Parathyroid adenoma (tissue), 2 donors: ENCODE measurements at regions not wholly inside any gene's neighbourhood (a gene's known extent, or its start where the extent isn't known, plus 50 kb on each side); places are given as distances from the start of the nearest gene placed in this dataset.

ENCODE experiments used
- H2AFZ ChIP-seq: fragments of 300-600 bp; sonication (generic); one replicate; pipeline ENCODE4 v1.7.0; 2017; ENCODE audit warnings: antibody characterized with exemption, mild to moderate bottlenecking
- H3K27ac ChIP-seq: fragments of 300-600 bp; sonication (generic); one replicate; pipeline ENCODE4 v1.7.0; 2017
- H3K27me3 ChIP-seq: fragments of 300-600 bp; sonication (generic); one replicate; pipeline ENCODE4 v1.7.0; 2017; ENCODE audit warnings: low read length; ENCODE audit not compliant: control insufficient read depth, insufficient read depth
- H3K36me3 ChIP-seq: fragments of 300-600 bp; sonication (generic); one replicate; pipeline ENCODE4 v1.7.0; 2017; ENCODE audit warnings: low read length; ENCODE audit not compliant: control insufficient read depth, insufficient read depth
- H3K4me1 ChIP-seq: fragments of 300-600 bp; sonication (generic); one replicate; pipeline ENCODE4 v1.7.0; 2017; ENCODE audit warnings: control low read depth
- H3K4me2 ChIP-seq: fragments of 300-600 bp; sonication (generic); one replicate; pipeline ENCODE4 v1.7.0; 2017; ENCODE audit warnings: low read length
- H3K4me3 ChIP-seq: fragments of 300-600 bp; sonication (generic); one replicate; pipeline ENCODE4 v1.7.0; 2017; ENCODE audit warnings: low read depth, low read length
- H3K79me2 ChIP-seq: fragments of 300-600 bp; sonication (generic); one replicate; pipeline ENCODE4 v1.7.0; 2017; ENCODE audit warnings: control low read depth
- H3K9ac ChIP-seq: fragments of 300-600 bp; sonication (generic); one replicate; pipeline ENCODE4 v1.7.0; 2017; ENCODE audit warnings: mild to moderate bottlenecking
- H3K9me3 ChIP-seq: fragments of 300-600 bp; sonication (generic); one replicate; pipeline ENCODE4 v1.7.0; 2017; ENCODE audit warnings: low read length; ENCODE audit not compliant: control insufficient read depth
- CTCF ChIP-seq: fragments of 300-600 bp; sonication (generic); IDR thresholded peaks from one replicate; pipeline ENCODE4 v1.7.0; 2017; ENCODE audit warnings: antibody characterized with exemption, mild to moderate bottlenecking
- donor health status: primary hyperparathyroidism.

DNA sequence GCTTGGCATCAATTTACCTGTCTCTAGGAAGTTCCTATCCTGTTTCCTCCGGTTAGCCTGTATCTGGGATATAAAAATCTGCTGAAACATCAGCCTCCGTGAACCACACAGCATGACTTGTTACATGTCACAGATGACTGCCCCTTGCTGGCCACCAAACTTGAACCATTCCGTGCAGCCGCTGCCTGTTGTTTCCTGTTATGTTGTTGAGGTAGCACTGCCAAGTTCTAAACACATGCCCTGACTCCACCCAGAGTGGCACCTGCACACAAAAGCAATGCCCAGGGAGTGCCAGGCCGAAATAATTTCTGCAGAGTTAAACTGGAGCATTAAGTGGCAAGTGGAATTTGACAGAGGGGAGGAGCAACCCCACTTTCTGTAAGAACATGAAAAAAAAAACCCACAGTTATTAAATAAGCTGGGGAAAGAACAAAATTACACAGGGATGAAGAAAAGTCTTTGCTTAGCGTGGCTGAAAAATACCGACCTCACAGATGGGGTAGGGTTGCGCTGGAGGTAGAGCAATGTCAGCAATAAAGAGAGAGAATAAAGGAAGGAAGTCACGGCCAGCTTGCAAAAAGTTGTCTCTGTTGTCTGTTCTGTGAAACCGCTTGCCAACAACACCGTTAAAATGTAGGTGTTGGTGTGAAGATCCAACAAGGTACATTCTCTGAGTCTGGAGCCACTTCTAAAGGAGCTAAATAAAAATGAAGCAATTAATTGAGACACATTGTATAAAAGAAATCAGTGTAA, 174.6 kb upstream of the CDH13 start:
- Histone ChIP-seq H2AFZ (no peak overlapping the region), H3K9ac (no peak overlapping the region), H3K4me3 (no peak overlapping the region), H3K27me3 (no peaks in the 10 kb centered on the region), H3K79me2 (no peaks in the 10 kb centered on the region), H3K9me3 (no peaks in the 10 kb centered on the region), H3K27ac (no peak overlapping the region), H3K36me3 (no peaks in the 10 kb centered on the region), H3K4me1 (no peaks in the 10 kb centered on the region), H3K4me2 (no peak overlapping the region)
- no peak for TF ChIP-seq CTCF

GRCh38 chr16:82451449-82451848, 175.3 kb upstream of the CDH13 start:
- Histone ChIP-seq H3K9ac (no peak overlapping the region), H3K4me1 (no peaks in the 10 kb centered on the region), H3K4me3 (no peak overlapping the region), H3K79me2 (no peaks in the 10 kb centered on the region), H3K27me3 (no peaks in the 10 kb centered on the region), H3K4me2 (no peak overlapping the region), H2AFZ (no peak overlapping the region), H3K9me3 (no peaks in the 10 kb centered on the region), H3K36me3 (no peaks in the 10 kb centered on the region), H3K27ac (no peak overlapping the region)
- no peak for TF ChIP-seq CTCF

DNA sequence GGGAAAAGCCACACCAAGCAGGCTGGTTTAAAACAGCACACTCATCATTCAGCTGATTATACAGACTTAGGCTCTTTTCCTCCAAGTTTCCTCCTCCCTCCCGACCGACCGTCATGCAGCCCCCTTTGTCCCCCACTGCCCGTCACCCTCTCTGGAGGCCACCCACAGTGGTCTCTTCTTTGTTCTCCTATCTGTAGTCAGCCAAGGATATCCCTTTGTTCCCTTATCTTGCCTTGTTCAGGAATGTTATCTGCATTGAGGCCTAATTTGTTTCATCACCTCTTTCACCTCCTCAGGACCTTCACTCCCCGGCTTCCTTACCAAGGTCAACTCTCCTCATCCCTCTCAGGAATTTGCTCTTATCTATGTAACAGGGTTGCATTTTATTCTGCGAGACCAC, 186.4 kb upstream of the CDH13 start:
- no peaks in the 10 kb centered on the region for H3K79me2 ChIP-seq
- H3K4me1 ChIP-seq, result no peaks in the 10 kb centered on the region
- no peak overlapping the region for H2AFZ ChIP-seq
- H3K9me3 ChIP-seq, result no peaks in the 10 kb centered on the region
- no peak overlapping the region for H3K4me3 ChIP-seq
- no peaks in the 10 kb centered on the region for H3K36me3 ChIP-seq
- no peak overlapping the region for H3K9ac ChIP-seq
- H3K4me2 ChIP-seq, result no peak overlapping the region
- no peak overlapping the region for H3K27ac ChIP-seq
- no peak for TF ChIP-seq CTCF
- H3K27me3 ChIP-seq, result peaks cover 5% of the 10 kb centered on the region

DNA sequence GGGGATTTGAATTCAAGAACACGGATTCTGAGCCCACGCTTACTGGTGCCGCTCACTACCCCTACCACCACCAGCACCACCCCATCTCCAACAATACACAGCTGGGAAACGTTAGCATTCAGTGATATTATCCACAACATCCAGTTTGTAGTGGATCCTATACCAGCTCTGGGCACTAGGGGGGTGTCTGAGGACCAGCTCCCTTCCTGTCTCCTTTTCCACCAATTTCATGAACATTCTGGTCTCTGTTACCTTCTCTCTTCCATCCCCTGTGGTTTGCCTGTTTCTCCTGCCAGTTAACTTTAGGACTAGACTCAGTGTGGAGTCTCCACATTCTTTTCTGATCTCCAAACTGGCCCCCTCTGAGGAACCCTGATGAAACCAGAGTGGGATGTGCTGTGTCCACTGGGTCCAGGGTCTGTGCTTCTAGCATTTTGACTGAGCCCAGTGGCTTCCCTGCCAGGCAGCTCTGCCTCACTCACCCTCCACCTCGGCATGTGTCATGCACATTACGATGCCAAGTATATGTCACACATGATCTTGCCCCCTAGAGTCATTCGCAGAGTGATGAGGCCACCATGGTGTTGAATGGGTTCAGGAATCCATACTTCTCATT, 187.0 kb upstream of the CDH13 start:
- no peak overlapping the region for H3K27ac ChIP-seq
- peaks cover 5% of the 10 kb centered on the region for H3K27me3 ChIP-seq
- no peak overlapping the region for H2AFZ ChIP-seq
- no peaks in the 10 kb centered on the region for H3K9me3 ChIP-seq
- H3K36me3 ChIP-seq, result no peaks in the 10 kb centered on the region
- TF ChIP-seq CTCF, result no peak
- H3K79me2 ChIP-seq, result no peaks in the 10 kb centered on the region
- H3K9ac ChIP-seq, result no peak overlapping the region
- H3K4me2 ChIP-seq, result no peak overlapping the region
- no peak overlapping the region for H3K4me3 ChIP-seq
- no peaks in the 10 kb centered on the region for H3K4me1 ChIP-seq

DNA sequence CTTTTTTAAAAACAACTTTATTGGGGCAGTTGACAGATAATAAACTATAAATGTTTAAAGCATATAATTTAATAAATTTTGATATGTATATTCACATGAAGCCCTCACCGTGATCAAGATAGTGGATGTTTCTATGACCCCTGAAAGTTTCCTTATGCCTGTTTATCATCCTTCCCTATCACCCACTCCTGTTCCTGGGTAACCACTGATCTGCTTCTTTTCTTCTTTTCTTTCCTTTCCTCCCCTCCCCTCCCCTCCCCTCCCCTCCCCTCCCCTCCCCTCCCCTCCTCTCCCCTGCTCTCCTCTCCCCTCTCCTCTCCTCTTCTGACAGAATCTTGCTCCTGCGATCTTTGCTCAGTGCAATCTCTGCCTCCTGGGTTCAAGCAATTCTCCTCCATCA, 193.7 kb upstream of the CDH13 start:
- H3K4me1 ChIP-seq, result no peaks in the 10 kb centered on the region
- H3K9me3 ChIP-seq, result no peaks in the 10 kb centered on the region
- no peaks in the 10 kb centered on the region for H3K36me3 ChIP-seq
- H3K9ac ChIP-seq, result no peak overlapping the region
- no peak overlapping the region for H3K4me3 ChIP-seq
- no peak overlapping the region for H3K4me2 ChIP-seq
- no peak overlapping the region for H2AFZ ChIP-seq
- H3K79me2 ChIP-seq, result no peaks in the 10 kb centered on the region
- TF ChIP-seq CTCF, result no peak
- H3K27me3 ChIP-seq, result no peaks in the 10 kb centered on the region
- no peak overlapping the region for H3K27ac ChIP-seq
